ENCODE measurements at regions not wholly inside any gene's neighbourhood (a gene's known extent, or its start where the extent isn't known, plus 50 kb on each side); places are given as distances from the start of the nearest gene placed in this dataset.
"Not testable (repeated sequence)": the region's sequence is repeated elsewhere in the genome, so short reads cannot be mapped to it uniquely, and the experiment has no call there.

DNA sequence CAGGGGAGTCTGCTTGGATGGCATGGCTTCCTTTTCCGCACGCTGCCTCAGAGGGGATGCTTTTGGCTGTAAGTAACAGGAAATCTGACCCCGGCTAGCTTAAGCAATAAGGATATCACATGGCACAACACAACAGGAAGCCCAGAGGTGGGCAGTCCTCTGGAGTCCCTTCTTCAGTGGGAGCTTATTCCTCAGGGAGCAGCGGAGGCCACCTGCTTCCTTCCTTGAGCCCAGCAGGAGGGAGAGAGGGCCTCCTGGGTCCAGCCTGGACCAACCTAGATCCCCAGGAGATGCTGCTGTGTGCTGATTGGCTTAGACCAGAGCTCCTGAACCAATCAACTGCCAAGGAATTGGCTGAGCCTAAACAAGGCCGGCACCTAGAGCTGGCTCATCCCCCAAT is 66.3 kb downstream of the C9orf50 start:
- DNase-seq (no peak), ATAC-seq (no peak)
- H3K4me3 ChIP-seq, result no peak overlapping the region
- H3K36me3 ChIP-seq, result no peaks in the 10 kb centered on the region
- no peak overlapping the region for H3K27ac ChIP-seq
- no peaks in the 10 kb centered on the region for H3K9me3 ChIP-seq
- TF ChIP-seq POLR2A (IDR thresholded peaks at IDR 0.05) (no peak), CTCF (IDR thresholded peaks at IDR 0.05) (no peak)
- no peaks in the 10 kb centered on the region for H3K27me3 ChIP-seq
- H3K4me1 ChIP-seq, result peaks cover 0 to 46% (median 15%) of the 10 kb centered on the region in 4 donors
- intact Hi-C loops (cut with DNase I), result loop anchor here (10.0 kb wide), 2 partner anchors 50 to 230 kb away; no protein-coding TSS in a partner anchor
- WGBS (ENCODE audit: insufficient coverage, low coverage, low lambda C conversion rate, missing lambda C conversion rate), result 44% methylated on average over 3 of the region's 5 CpGs

GRCh38 chr9:129553277-129553676 is 67.6 kb downstream of the C9orf50 start:
- ATAC-seq, result no peak
- H3K27me3 ChIP-seq, result no peaks in the 10 kb centered on the region
- peaks cover 0 to 45% (median 12%) of the 10 kb centered on the region in 4 donors for H3K4me1 ChIP-seq
- no peak overlapping the region for H3K27ac ChIP-seq
- no peak overlapping the region for H3K4me3 ChIP-seq
- 67% methylated on average over 5 of the region's 5 CpGs for WGBS (ENCODE audit: insufficient coverage, low coverage, low lambda C conversion rate, missing lambda C conversion rate)
- no peaks in the 10 kb centered on the region for H3K36me3 ChIP-seq
- DNase-seq, result no peak
- no peaks in the 10 kb centered on the region for H3K9me3 ChIP-seq
- TF ChIP-seq CTCF (IDR thresholded peaks at IDR 0.05), result no peak
- intact Hi-C loops (cut with DNase I), result loop anchor here (10.0 kb wide), 2 partner anchors 48 to 228 kb away; no protein-coding TSS in a partner anchor

- Histone ChIP-seq H3K27me3 (no peaks in the 10 kb centered on the region), H3K9me3 (no peaks in the 10 kb centered on the region), H3K4me3 (no peak overlapping the region), H3K36me3 (no peaks in the 10 kb centered on the region), H3K4me1 (peaks cover 0 to 32% (median 6%) of the 10 kb centered on the region in 4 donors), H3K27ac (peak overlapping the region in 1 of 3 donors; percentile 13)
- intact Hi-C loops (cut with DNase I), result loop anchor here (10.0 kb wide), 2 partner anchors 47 to 227 kb away; no protein-coding TSS in a partner anchor
- WGBS (ENCODE audit: insufficient coverage, low coverage, low lambda C conversion rate, missing lambda C conversion rate), result 80% methylated on average over 4 of the region's 6 CpGs
- TF ChIP-seq POLR2A (IDR thresholded peaks at IDR 0.05) (no peak), CTCF (IDR thresholded peaks at IDR 0.05) (no peak)
- ATAC-seq, result no peak
- no peak for DNase-seq
These were observed 68.8 kb downstream of the C9orf50 start for GRCh38 chr9:129552064-129552463.

GRCh38 chr9:129551393-129551973 is 69.4 kb downstream of the C9orf50 start:
- Histone ChIP-seq H3K27ac (peak overlapping the region in 1 of 3 donors; percentile 13), H3K9me3 (no peaks in the 10 kb centered on the region), H3K4me1 (peaks cover 0 to 27% (median 4%) of the 10 kb centered on the region in 4 donors), H3K27me3 (no peaks in the 10 kb centered on the region), H3K4me3 (no peak overlapping the region), H3K36me3 (no peaks in the 10 kb centered on the region)
- no peak for TF ChIP-seq POLR2A (IDR thresholded peaks at IDR 0.05)
- TF ChIP-seq CTCF (IDR thresholded peaks at IDR 0.05), result no peak
- intact Hi-C loops (cut with DNase I), result loop anchor here (10.0 kb wide), 2 partner anchors 47 to 227 kb away; no protein-coding TSS in a partner anchor
- ATAC-seq, result no peak
- no peak for DNase-seq
- WGBS (ENCODE audit: insufficient coverage, low coverage, low lambda C conversion rate, missing lambda C conversion rate), result no CpG with 5 or more reads among the region's 3 CpGs

DNA sequence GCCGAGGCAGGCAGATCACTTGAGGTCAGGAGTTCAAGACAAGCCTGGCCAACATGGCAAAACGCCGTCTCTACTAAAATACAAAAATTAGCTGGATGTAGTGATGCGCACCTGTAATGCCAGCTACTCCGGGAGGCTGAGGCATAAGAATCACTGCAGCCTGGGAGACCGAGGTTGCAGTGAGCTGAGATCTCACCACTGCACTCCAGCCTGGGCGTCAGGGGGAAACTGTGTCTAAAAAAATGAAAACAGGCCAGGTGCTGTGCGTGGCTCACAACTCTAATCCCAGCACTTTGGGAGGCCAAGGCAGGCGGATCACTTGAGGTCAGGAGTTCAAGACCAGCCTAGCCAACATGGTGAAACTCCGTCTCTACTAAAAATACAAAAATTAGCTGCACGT is 69.9 kb downstream of the C9orf50 start:
- H3K36me3 ChIP-seq, H3K9me3 ChIP-seq, H3K27ac ChIP-seq, H3K4me3 ChIP-seq, H3K27me3 ChIP-seq, ATAC-seq, DNase-seq: not testable (repeated sequence)
- 73% methylated on average over 9 of the region's 11 CpGs for WGBS (ENCODE audit: insufficient coverage, low coverage, low lambda C conversion rate, missing lambda C conversion rate)
- peaks cover 0 to 22% (median 4%) of the 10 kb centered on the region in 4 donors for H3K4me1 ChIP-seq
- intact Hi-C loops (cut with DNase I), result loop anchor here (10.0 kb wide), 2 partner anchors 46 to 226 kb away; no protein-coding TSS in a partner anchor
